SIG-M5 (cell line): ENCODE measurements at regions not wholly inside any gene's neighbourhood (a gene's known extent, or its start where the extent isn't known, plus 50 kb on each side); places are given as distances from the start of the nearest gene placed in this dataset.

Experiments used
- DNase-seq: peaks from one replicate; lab custom pipeline; 2025; lab: John Stamatoyannopoulos, UW

GRCh38 chr21:28344985-28345384, 647.7 kb downstream of the LTN1 start:
- no peak for DNase-seq

GRCh38 chr21:28342212-28342810, 650.4 kb downstream of the LTN1 start:
- DNase-seq: no peak

- no peak for DNase-seq
Measured at GRCh38 chr21:28339403-28339802, 653.3 kb downstream of the LTN1 start.

GRCh38 chr21:28338701-28339305, 653.9 kb downstream of the LTN1 start:
- DNase-seq: no peak

- no peak for DNase-seq
Measured at GRCh38 chr21:28337315-28337714, 655.4 kb downstream of the LTN1 start.

- no peak for DNase-seq
Measured at GRCh38 chr21:28336314-28336713, 656.4 kb downstream of the LTN1 start.

GRCh38 chr21:28334407-28334806, 658.3 kb downstream of the LTN1 start:
- no peak for DNase-seq

- DNase-seq: no peak
Measured at GRCh38 chr21:28333578-28334075, 659.0 kb downstream of the LTN1 start.

- DNase-seq: no peak
Measured at GRCh38 chr21:28332796-28333195, 659.9 kb downstream of the LTN1 start.

- no peak for DNase-seq
Measured at GRCh38 chr21:28325618-28326017, 667.1 kb downstream of the LTN1 start.

GRCh38 chr21:28324690-28325089, 668.0 kb downstream of the LTN1 start:
- no peak for DNase-seq

GRCh38 chr21:28317177-28317950, 675.3 kb downstream of the LTN1 start:
- DNase-seq: no peak

- no peak for DNase-seq
Measured at GRCh38 chr21:28311411-28312190, 681.1 kb downstream of the LTN1 start.

- no peak for DNase-seq
Measured at GRCh38 chr21:28310711-28311110, 682.0 kb downstream of the LTN1 start.

GRCh38 chr21:28310171-28310685, 682.4 kb downstream of the LTN1 start:
- DNase-seq: no peak

- DNase-seq: no peak
Measured at GRCh38 chr21:28309596-28309995, 683.1 kb downstream of the LTN1 start.

- DNase-seq: no peak
Measured at GRCh38 chr21:28308516-28308915, 684.2 kb downstream of the LTN1 start.

- no peak for DNase-seq
Measured at GRCh38 chr21:28299946-28300345, 692.7 kb downstream of the LTN1 start.

GRCh38 chr21:28298251-28298672, 694.4 kb downstream of the LTN1 start:
- DNase-seq: no peak

- no peak for DNase-seq
Measured at GRCh38 chr21:28294051-28294450, 698.6 kb downstream of the LTN1 start.

- DNase-seq: no peak
Measured at GRCh38 chr21:28283641-28284490, 708.8 kb downstream of the LTN1 start.
